SU-DHL-6 (cell line): ENCODE measurements at regions not wholly inside any gene's neighbourhood (a gene's known extent, or its start where the extent isn't known, plus 50 kb on each side); places are given as distances from the start of the nearest gene placed in this dataset.

Source experiments
- H2AFZ ChIP-seq: fragments of 200-600 bp; sonication (generic); 2 replicates; pipeline ENCODE4 v1.6.1; 2014; ENCODE audit warnings: low read depth, mild to moderate bottlenecking, moderate library complexity, mixed read lengths, antibody characterized with exemption, low read length; ENCODE audit not compliant: severe bottlenecking
- H3F3A ChIP-seq: fragments of 200-600 bp; shearing (Covaris generic); 2 replicates; pipeline ENCODE4 v1.6.0; 2016; ENCODE audit warnings: antibody characterized with exemption, mild to moderate bottlenecking; ENCODE audit not compliant: insufficient read depth
- H3K27ac ChIP-seq: fragments of 200-600 bp; sonication (generic); 2 replicates; pipeline ENCODE4 v1.5.1; 2016; ENCODE audit warnings: low read depth, mild to moderate bottlenecking, low read length, moderate library complexity, mixed read lengths
- H3K27me3 ChIP-seq: fragments of 200-600 bp; sonication (generic), shearing (Covaris generic); 2 replicates; pipeline ENCODE4 v1.6.0; 2014; ENCODE audit warnings: mild to moderate bottlenecking, low read length
- H3K36me3 ChIP-seq: fragments of 200-600 bp; sonication (generic); 2 replicates; pipeline ENCODE4 v1.6.1; 2014; ENCODE audit warnings: mild to moderate bottlenecking, low read length, mixed read lengths
- H3K4me2 ChIP-seq: fragments of 300-600, 200-600 bp; shearing (Covaris generic), sonication (generic); 2 replicates; pipeline ENCODE4 v1.6.0; 2014; ENCODE audit warnings: low read length, low read depth, mild to moderate bottlenecking; ENCODE audit not compliant: poor library complexity, severe bottlenecking
- H3K4me3 ChIP-seq: fragments of 200-600 bp; sonication (generic); 2 replicates; pipeline ENCODE4 v1.5.1; 2014; ENCODE audit warnings: antibody characterized with exemption, low read length, mild to moderate bottlenecking, mixed read lengths; ENCODE audit not compliant: insufficient read depth, poor library complexity, severe bottlenecking
- H3K79me2 ChIP-seq: fragments of 200-600 bp; sonication (generic); 2 replicates; pipeline ENCODE4 v1.6.1; 2014; ENCODE audit warnings: mild to moderate bottlenecking, low read length, moderate library complexity; ENCODE audit not compliant: insufficient read depth
- H3K9ac ChIP-seq: fragments of 200-600 bp; sonication (generic); 2 replicates; pipeline ENCODE4 v1.7.0; 2014; ENCODE audit warnings: mild to moderate bottlenecking, low read length
- H3K9me2 ChIP-seq: fragments of 200-600 bp; sonication (generic); replicated peaks from 2 replicates; pipeline ENCODE4 v1.6.1; 2014; ENCODE audit warnings: low read length; ENCODE audit not compliant: insufficient read depth
- H3K9me3 ChIP-seq: fragments of 200-600 bp; sonication (generic); 2 replicates; pipeline ENCODE4 v1.6.1; 2014; ENCODE audit warnings: low read length, mixed read lengths; ENCODE audit not compliant: insufficient read depth
- H4K20me1 ChIP-seq: fragments of 200-600 bp; sonication (generic); 2 replicates; pipeline ENCODE4 v1.6.1; 2014; ENCODE audit warnings: low read depth, mild to moderate bottlenecking, antibody characterized with exemption, low read length, moderate library complexity, mixed read lengths
- CTCF ChIP-seq: fragments of 200-600 bp; sonication (generic); IDR thresholded peaks from one replicate; pipeline ENCODE4 v1.5.1; 2017; ENCODE audit warnings: antibody characterized with exemption, mild to moderate bottlenecking, low read length, moderate library complexity; ENCODE audit not compliant: insufficient read depth, poor library complexity, severe bottlenecking
- EZH2phosphoT487 ChIP-seq: fragments of 200-600 bp; sonication (generic), shearing (Covaris generic); conservative IDR thresholded peaks from 2 replicates; pipeline ENCODE4 v1.6.1; 2018; ENCODE audit warnings: mild to moderate bottlenecking, antibody characterized with exemption, low read length, moderate library complexity, mixed read lengths

- H3K9me3 ChIP-seq = no peaks in the 10 kb centered on the region
- H3K27ac ChIP-seq = no peak overlapping the region
- H3K9me2 ChIP-seq = no peaks in the 10 kb centered on the region
- H3K9ac ChIP-seq = no peak overlapping the region
- H3K4me2 ChIP-seq = no peak overlapping the region
- H3F3A ChIP-seq = no peaks in the 10 kb centered on the region
- no peaks in the 10 kb centered on the region for H3K79me2 ChIP-seq
- H3K4me3 ChIP-seq = no peak overlapping the region
- H3K36me3 ChIP-seq = no peaks in the 10 kb centered on the region
- TF ChIP-seq EZH2phosphoT487 (no peak), CTCF (peak; percentile 91)
- no peaks in the 10 kb centered on the region for H4K20me1 ChIP-seq
- no peak overlapping the region for H2AFZ ChIP-seq
- no peaks in the 10 kb centered on the region for H3K27me3 ChIP-seq
These were observed 131.8 kb upstream of the NGF start for GRCh38 chr1:115469703-115470476.

GRCh38 chr1:115467790-115468189 is 129.7 kb upstream of the NGF start:
- TF ChIP-seq CTCF = no peak
- TF ChIP-seq EZH2phosphoT487 = no peak

GRCh38 chr1:115467196-115467595 is 129.1 kb upstream of the NGF start:
- Histone ChIP-seq H3K9me3 (no peaks in the 10 kb centered on the region), H3K4me3 (no peak overlapping the region), H3K9me2 (no peaks in the 10 kb centered on the region), H3K4me2 (no peak overlapping the region), H3K9ac (no peak overlapping the region), H2AFZ (no peak overlapping the region), H3F3A (no peaks in the 10 kb centered on the region), H3K27me3 (no peaks in the 10 kb centered on the region), H3K79me2 (no peaks in the 10 kb centered on the region), H4K20me1 (no peaks in the 10 kb centered on the region), H3K36me3 (no peaks in the 10 kb centered on the region), H3K27ac (no peak overlapping the region)
- TF ChIP-seq CTCF (no peak), EZH2phosphoT487 (no peak)

More at GRCh38 chr1:115467790-115468189, 129.7 kb upstream of the NGF start:
- Histone ChIP-seq H3K79me2 (no peaks in the 10 kb centered on the region), H3K9me2 (no peaks in the 10 kb centered on the region), H3K4me3 (no peak overlapping the region), H3K9me3 (no peaks in the 10 kb centered on the region), H3K27ac (no peak overlapping the region), H4K20me1 (no peaks in the 10 kb centered on the region), H3K27me3 (no peaks in the 10 kb centered on the region), H3K36me3 (no peaks in the 10 kb centered on the region), H3K4me2 (no peak overlapping the region), H3F3A (no peaks in the 10 kb centered on the region), H2AFZ (no peak overlapping the region), H3K9ac (no peak overlapping the region)
